ENCODE measurements at regions not wholly inside any gene's neighbourhood (a gene's known extent, or its start where the extent isn't known, plus 50 kb on each side); places are given as distances from the start of the nearest gene placed in this dataset.

DNA sequence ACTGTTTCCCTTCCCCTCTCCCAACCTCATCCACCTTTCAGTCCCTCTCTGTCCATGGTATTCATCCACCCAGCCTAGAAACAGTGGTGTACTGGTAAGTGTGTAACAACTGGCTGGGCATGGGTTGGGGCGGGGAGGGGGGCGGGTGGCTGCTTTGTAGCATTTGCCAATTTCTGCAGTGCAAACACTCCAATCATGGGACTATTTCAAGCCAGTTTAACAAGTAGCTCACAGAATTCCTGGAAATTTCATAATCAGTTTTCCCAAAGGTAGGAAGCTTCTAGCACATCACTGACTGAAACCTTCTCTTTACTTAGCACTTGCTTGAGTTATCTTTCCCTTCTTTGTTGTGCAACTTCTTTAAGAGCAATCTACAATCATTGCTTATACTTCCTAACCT, 100.8 kb upstream of the WASF3 start:
- DNase-seq (ENCODE audit: low spot score) = no peak

DNA sequence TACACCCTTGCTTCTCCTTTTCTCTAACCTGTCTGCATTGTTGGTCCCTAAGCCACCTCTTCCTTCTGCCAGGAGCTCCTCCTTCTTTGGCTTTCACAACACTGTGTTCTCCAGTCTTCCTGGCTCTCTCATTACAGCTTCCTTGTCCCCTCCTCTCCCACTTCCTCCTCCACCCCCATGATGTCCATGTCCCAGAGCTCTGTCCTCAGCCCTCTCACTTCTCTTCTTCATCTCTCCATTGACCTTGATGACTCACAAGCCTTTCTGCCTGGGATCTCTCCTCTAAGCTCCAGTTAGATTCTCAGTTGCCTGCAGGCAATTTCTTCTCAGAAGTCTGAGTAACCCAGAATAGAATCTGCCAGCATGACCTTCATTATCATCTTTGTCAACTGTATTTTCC, 100.3 kb upstream of the WASF3 start:
- DNase-seq (ENCODE audit: low spot score) = peak; percentile 57

DNA sequence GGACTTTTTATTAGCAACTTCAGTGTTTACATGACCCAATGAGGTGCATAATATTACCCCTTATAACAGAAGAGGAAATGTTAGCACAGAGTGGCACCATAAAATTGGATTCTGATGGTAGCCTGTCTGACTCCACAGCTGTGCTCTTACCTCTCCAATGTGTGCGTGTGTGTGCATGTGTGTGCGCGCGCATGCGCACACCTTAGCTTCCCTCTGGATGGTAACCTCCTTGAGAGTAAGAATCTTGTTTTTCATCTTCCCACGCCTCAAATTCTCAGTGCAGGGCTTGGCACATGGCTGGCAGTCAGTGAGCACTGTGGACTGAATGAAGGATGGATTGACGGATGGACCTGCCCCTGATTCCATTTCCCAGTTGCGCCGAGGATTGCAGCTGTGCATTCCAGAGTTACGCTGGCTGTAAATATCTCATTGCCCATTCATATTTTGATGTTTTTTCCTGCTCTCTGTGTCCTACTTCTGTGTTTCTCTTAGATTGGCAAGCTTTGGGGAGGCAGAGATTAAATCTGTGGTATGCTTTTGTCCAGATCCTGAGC, 99.2 kb upstream of the WASF3 start:
- DNase-seq (ENCODE audit: low spot score) = no peak

DNA sequence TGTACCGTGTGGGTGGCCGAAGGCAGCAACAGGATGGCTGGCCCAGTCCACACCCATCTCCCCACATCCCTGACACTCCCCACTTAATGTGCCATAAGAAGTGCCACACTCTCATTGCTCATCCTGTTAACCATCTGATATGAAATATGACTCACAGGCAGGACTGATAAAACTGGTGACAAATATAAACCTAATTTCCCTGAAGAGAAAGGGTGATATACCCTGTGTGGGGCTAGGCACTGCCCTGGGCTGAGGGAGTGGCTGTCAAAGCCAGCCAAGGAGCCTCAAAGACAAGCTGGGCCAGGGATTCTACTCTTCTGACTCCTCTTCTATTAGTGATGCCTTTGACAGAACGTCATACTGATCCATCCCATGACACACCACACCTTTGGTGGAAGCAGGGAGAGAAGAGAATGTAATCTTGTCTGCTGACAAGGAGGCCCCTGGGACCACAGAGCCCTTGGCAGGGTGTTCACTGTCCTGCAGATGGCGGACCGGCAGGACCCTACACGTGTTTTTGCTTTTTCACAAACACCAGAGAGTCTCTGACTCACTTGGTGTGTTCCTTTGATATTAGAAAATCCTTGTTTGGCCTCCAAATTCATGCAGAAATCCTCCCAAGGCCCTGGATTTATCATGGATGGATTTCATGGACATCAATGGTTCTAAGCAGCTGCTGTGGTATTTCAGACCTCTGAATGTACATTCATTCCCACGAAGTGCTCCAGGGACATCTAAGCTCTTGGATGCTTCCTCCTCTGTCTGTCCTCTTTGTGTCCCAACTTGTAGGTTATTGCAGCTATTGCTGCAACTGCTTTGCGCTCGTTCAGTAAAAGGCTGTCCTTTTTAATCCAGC, 98.0 kb upstream of the WASF3 start:
- DNase-seq (ENCODE audit: low spot score) = peak; percentile 83

DNA sequence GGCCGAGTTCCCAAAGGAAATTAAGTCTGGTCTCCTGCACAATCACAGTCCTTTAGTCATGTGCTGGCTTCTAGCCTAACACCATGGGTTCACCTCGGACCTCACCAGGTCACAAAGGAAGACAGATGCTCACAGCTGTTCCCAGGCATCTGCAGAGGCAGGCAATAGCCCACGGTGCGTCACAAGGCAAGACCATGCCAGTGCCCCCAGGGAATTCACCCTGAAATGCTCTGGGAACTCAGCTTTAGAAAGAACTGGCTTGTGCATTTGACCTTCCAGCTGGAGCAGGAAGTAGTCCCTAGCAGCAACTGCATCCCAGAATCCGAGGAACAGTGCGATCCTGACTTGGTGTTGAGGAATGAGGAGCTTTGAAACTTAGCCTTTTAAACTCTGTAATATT, 96.8 kb upstream of the WASF3 start:
- no peak for DNase-seq (ENCODE audit: low spot score)

DNA sequence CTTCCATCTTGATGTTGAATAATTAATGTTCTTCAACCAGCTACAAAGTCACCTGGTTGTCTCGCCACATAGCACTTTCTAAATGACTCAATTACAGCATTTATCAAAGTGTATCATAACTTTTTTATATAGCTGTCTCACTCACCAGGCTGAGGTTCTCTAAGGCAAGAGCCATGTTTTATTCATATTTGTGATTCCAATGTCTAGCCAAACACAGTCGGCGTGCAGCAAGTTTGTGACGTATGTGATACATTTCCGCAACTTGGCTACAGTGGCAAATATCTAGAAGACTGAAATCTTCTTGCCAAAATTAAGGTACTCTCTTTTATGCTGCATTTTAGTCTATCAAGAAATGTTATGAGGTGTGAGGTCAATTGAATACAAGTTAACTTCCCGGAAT, 94.2 kb upstream of the WASF3 start:
- DNase-seq (ENCODE audit: low spot score) = no peak

DNA sequence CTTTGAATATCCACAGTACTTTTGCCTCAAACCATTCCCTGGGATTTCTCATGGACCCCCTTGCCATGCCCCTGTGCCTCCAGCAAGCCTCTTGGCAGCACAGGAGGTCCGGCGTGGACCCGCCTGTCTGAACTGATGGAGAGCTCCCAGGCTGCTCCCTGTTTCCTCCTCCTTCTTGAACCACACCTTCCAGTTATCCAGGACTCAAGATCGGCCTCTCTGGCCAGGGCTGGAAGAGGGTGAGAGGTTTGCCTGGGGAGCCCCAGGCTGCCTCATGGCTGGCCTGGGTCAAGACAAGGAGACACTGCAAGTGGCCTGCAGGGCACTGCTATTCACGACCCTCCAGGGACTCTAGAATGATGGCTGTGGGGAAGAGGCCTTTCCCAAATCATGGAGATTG, 93.6 kb upstream of the WASF3 start:
- no peak for DNase-seq (ENCODE audit: low spot score)

DNA sequence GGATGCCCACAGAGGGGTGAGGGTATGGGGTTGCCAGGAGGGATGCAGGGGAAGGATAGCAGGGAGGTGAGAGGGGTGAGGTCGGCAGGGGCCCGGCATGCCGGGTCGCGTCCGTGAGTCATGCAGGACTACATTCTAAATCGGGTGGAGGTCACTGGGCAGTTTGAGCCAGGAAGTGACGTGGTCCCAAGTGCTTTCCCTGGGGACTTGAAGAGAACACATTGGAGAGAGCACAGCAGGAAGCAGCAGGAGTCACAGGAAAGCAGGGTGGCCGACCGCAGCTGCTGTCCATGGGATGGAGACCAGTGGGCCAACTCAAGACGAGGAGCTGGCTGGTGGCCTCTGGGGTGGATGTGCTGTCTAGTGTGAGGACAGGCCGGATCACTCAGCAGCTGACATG, 92.0 kb upstream of the WASF3 start:
- no peak for DNase-seq (ENCODE audit: low spot score)

DNA sequence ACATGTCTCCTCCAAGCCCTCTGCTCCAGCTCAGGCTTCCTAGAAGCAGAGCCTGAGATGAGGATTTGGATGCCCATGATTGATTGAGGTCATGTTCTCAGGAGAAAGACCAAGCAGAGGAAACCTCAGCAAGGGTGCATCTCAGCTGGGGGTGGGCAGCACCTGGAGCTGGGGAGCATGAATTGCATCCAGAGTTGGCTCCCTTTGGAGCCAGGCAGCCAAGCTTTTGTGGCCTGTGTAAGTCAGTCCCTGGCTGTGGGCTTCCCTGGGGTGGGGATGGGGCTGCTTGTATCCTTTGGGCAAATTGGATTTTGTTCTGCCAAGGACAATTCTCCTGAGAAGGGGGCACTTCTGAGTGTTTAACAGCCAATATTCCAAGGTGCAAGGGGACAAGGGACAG, 91.5 kb upstream of the WASF3 start:
- no peak for DNase-seq (ENCODE audit: low spot score)

DNA sequence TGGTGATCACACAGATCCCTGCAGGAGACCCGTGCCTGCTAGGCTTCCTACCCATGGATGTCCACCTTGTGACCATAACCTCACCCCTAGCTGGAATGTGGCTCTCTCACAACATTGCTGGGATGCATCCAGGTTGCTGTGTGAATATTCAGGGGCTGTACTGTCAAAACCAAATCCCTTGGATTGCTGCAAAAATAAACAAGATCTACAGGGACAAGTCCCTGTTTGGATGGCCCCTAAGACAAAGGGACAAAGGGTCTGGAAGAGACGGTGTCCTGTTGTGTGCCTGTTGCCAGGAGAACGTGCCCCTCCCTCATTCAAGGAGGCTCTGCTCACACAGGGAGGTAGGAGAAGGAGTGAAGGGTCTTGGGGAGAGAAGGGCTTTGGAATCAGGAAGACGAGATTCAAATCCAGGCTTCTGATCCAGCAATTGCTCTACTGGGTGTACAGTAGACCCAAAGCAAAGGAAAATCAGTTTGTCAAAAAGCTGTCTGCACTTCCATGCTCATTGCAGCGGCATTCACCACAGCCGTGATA, 89.2 kb upstream of the WASF3 start:
- DNase-seq (ENCODE audit: low spot score) = no peak

DNA sequence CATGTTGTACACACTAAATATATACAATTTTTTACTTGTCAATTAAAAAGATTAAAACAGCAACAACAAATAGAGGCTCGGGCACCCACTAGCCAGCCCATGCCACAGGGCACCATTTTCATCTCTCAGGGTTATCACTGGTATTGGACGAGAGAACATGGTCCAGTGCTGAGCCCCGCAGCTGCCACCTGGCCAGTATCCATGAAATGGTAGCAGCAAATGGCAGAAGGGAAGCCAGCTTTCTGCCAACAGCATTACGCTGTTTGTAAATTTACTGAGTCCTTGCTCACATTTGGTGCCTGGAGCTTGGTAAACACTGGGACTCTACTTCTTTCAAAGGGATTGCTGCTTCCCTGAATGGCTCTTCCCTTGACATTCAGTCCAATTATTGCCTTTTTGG, 87.9 kb upstream of the WASF3 start:
- DNase-seq (ENCODE audit: low spot score) = no peak

DNA sequence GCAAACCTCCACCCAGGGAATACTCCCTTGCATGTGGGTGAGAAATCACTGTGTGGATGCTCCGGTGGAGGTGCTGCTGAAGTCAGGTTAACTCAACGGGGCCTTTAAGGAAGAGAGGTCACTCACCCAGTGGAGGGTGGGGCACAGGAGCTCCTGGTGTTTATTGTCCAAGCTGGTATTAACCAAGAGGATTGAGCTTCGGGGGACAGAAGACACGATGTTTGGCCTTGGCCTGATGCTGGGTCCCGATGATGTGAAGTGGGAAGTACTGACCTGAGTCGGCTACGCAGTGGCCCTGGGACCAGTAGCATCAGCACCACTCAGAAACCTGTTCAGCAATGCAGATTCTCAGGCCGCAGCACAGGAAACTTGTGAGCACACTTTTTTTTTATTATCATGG, 85.7 kb upstream of the WASF3 start:
- no peak for DNase-seq (ENCODE audit: low spot score)

DNA sequence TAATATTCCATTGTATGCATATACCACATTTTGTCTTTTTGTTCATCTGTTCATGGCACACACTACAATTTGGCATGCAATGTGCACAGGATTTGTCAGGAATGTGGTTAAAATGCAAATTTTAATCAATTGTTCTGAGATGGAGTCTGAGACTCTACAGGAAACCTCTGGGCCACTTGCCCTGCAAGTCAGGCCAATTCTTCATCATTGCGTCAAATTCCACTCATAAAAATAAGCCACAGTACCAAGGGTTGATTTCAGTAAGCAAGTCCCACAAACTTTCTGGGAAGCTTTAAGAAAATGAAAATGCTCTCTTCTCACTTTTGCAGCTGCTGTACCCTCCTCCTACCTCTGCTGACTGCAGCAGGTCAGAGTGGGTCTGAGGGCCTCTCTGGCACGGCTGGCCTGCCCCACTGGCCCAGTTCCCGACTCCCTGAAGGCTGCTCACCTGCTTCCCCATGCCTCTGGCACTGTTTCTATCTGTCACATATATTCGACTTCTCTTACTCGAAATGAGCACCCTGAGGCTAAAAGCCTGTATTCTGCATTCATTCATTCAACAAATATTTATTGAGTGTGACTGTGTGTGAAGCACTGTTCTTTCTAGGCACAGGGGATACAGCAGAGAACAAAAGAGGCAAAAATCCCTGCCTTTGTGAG, 83.8 kb upstream of the WASF3 start:
- no peak for DNase-seq (ENCODE audit: low spot score)

DNA sequence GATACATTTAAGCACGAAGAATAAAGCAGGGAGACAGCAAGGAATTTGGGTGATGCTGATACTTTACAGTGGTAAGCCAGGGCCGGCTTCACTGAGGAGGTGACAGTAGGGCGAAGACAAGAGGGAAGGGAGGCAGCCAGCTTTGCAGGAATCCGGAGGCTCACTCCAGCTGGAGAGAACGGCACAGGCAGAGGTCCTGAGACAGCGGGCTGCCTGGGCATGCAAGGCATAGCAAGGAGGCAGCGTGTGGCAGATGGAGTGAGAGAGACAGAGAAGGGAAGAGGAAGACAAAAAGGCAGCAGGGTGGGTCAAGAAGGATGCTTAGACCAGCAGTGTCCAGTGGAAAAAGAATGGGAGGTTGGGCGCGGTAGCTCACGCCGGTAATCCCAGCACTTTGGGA, 83.2 kb upstream of the WASF3 start:
- DNase-seq (ENCODE audit: low spot score) = no peak

DNA sequence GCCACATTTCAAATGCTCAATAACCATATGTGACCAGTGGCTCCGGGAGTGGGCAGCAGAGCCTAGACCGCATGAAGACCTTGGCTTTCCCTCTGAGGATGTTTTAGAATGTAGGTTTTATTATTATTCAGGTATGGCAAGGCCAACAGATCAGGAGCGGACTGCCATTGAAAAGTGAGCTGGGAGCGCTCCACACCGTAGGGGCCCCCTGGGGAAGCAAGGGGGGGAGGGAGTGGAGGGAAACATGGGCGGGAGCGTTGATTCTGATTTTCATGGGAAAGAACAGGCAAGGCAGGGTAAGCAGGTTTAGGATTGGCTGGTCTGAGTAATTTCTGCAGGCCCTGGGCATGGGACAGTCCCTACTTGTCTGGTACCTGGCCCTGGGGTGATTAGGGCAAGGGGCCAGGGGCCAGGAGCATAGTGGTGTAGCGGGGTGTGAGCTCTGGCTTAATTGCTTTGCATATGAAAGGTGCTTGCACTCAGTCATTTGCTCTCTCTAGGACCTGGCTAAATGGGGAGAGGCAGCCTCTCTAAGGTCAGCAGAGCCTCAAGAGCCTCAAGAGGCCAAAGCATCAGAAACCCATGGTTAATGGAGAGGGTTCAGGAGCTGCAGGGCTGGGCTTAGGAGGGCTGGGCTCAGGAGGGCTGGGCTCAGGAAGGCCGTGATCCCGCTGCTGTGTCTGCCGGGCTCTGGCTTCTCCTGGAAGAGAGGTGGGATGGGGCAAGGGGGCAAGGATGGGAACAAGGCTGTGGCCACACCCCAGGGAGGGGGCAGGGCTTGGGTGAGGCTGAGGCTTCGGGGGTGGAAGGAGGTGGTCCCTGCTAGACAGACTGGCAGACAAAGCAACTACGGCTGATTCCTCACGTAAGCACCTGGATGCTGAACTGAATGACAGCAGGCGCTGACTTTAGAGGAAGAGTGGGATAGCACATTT, 82.0 kb upstream of the WASF3 start:
- DNase-seq (ENCODE audit: low spot score) = no peak

DNA sequence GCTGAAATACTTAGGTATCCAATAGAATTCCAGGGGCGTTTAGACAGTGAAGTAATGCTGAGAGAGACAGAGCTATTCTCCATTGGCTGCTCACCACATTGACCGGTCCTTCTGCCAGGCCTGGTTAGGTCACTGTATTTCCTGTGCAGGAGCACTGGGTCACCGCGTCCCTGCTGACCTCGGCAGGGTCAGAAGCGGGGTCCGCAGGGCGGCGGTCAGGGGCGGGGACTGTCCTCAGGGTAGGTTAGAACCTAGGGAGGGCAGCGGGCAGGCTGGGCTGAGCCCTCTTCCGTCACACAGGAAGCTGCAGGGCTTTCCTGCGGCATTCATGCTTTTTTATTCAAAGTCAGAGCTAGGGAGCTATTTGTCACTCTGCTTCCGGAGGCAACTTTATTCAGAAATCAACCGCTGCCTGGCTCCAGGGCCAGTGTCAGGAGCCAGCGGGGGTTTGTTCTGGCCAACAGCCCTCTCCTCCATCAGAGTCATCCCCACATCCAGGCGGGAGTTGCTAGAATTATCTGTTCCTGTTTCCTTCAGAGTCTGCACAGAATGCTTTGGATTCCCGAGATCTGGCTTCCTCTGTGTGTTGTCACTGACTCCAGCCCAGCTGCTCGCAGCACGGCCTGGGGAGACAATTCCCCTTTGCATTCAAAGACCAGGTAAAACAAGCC, 81.2 kb upstream of the WASF3 start:
- DNase-seq (ENCODE audit: low spot score) = no peak

DNA sequence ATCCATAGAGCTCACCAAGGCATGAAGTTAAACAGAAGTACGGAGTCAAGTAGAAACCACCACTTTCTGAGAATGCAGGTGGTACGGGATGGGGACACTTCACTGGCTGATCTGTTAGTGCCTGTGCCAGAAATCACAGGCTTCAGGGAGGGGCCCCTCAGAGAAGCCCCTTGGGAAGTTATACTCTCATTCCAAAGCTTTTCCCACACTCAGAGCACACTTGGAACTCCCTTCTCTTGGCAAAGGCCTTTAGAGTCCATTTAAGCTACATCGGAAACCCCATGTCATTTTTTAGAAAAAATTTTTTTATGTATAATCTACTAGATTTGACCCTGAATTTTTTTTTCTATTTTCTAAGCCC, 80.7 kb upstream of the WASF3 start:
- no peak for DNase-seq (ENCODE audit: low spot score)

DNA sequence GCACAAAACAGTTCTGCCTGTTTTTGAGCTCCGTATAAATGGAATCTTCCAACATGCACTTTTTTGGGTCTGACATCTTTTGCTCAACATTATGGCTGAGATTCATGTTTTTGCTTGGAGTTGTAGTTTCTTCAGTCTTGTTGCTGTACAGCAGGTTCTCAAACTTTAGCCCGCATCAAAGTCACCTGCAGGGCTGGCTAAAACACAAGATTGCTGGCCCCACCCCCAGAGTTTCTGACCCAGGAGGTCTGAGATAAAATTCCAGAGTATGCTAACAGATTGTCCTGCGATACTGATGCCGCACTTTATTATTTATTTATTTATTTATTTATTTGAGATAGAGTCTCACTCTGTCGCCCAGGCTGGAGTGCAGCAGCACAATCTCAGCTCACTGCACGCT, 79.8 kb upstream of the WASF3 start:
- no peak for DNase-seq (ENCODE audit: low spot score)

DNA sequence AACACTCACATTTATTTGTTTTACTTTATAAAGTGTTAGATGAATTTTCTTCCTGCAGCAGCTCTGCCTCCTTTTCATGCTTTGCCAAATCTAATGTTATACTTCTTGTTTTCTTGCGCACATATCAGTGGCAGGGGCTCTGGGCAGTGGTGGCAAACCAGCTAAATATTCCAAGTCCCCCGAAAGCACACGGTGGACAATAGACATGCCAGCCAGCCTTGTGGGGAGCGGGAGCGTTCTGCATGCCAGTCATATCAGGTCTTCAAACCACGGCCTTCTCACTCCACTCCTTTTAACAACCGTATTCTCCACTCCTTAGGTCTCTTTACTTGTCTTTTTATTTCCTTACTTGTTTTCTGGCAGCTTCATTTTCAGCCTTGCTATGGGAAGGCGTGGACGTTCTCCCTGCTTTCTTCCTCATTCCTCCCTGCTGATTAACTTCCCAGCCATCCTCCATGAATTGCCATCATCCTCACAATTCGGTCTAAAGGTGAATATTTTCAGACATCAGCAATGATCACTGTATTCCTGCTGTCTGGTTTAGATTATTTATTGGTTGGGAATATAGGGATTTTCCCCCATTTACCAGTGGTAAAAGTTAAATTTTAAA, 77.1 kb upstream of the WASF3 start:
- no peak for DNase-seq (ENCODE audit: low spot score)

DNA sequence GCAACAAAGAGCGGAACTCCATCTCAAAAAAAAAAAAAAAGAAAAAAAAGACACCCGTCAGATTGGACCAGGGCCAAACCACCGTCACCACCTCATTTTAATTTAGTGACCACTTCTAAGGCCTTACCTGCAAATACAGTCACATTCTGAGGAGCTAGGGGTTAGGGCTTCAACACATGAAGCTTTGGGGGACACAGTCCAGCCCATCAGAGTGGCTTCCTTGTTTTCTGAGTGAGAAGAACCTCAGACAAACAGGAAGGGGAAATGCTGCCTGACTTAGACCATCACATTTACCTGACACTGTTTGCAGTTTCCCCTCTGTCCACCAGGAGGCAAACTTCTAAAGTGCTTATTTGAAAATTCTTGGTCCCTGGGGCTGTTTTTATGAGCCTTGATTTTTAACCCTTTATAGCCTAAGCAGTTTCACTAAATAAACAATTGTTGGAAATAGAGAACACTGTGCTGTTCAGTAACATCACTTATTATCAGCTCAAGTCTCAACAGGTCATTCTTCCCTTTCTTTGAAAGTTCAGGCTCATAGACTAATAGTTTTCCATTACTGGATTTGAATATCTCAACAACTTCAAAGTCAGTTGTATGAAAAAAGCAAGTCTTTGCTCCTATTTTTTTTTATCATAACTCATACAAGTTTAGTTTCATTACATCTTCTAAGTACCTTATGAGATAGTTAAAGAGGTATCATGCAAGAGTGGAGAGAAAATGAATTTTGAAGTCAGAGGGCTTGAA, 74.9 kb upstream of the WASF3 start:
- DNase-seq (ENCODE audit: low spot score) = peak; percentile 69
